Suprapubic skin (tissue), 4 donors: ENCODE measurements at regions not wholly inside any gene's neighbourhood (a gene's known extent, or its start where the extent isn't known, plus 50 kb on each side); places are given as distances from the start of the nearest gene placed in this dataset.

Source experiments
- DNase-seq, 2 donors: peaks; one replicate each; pipeline ENCODE4 v3.0.0-alpha.2; 2019; ENCODE audit warnings: low spot score in 2 of 2
- H3K27ac ChIP-seq: fragments of 200-600 bp; sonication (generic); one replicate; pipeline ENCODE4 v1.5.1; 2019
- H3K27me3 ChIP-seq: fragments of 200-600 bp; sonication (generic); one replicate; pipeline ENCODE4 v1.5.1; 2019
- H3K36me3 ChIP-seq: fragments of 200-600 bp; sonication (generic); one replicate; pipeline ENCODE4 v1.5.1; 2019
- H3K4me1 ChIP-seq: fragments of 200-600 bp; sonication (generic); one replicate; pipeline ENCODE4 v1.5.1; 2019
- H3K4me3 ChIP-seq: fragments of 200-600 bp; sonication (generic); one replicate; pipeline ENCODE4 v1.5.1; 2019; ENCODE audit warnings: mild to moderate bottlenecking
- H3K9me3 ChIP-seq: fragments of 200-600 bp; sonication (generic); one replicate; pipeline ENCODE4 v1.5.1; 2019
- CTCF ChIP-seq, 2 donors: fragments of 200-600 bp in 1 of 2; fragments of 450-650 bp in 1 of 2; sonication (generic) in 1 of 2; IDR thresholded peaks; one replicate each; pipeline ENCODE4 v1.5.1; 2016 to 2019; ENCODE audit warnings: antibody characterized with exemption in 2 of 2, mild to moderate bottlenecking in 1 of 2, moderate library complexity in 1 of 2
- EP300 ChIP-seq: sonication (generic); formaldehyde crosslinking; IDR thresholded peaks from one replicate; pipeline ENCODE4 v1.6.1; 2017; ENCODE audit warnings: antibody characterized with exemption
- POLR2A ChIP-seq, 2 donors: fragments of 450-650 bp; IDR thresholded peaks; one replicate each; pipeline ENCODE4 v1.6.1; 2017; ENCODE audit warnings: antibody characterized with exemption in 2 of 2, mild to moderate bottlenecking in 2 of 2, moderate library complexity in 2 of 2
- POLR2AphosphoS5 ChIP-seq, 3 donors: sonication (generic); formaldehyde crosslinking; IDR thresholded peaks; one replicate each; pipeline ENCODE4 v1.6.1; 2017; ENCODE audit warnings: antibody characterized with exemption in 3 of 3
- WGBS: methylation state at CpG from one replicate; pipeline ENCODE4 v1.1.5; 2018; 5-methylcytosine and 5-hydroxymethylcytosine counted together

- H3K36me3 ChIP-seq = no peaks in the 10 kb centered on the region
- no peaks in the 10 kb centered on the region for H3K4me1 ChIP-seq
- no peak for TF ChIP-seq POLR2A (IDR thresholded peaks at IDR 0.05)
- TF ChIP-seq POLR2AphosphoS5 (IDR thresholded peaks at IDR 0.05) = no peak
- TF ChIP-seq EP300 = no peak
- TF ChIP-seq CTCF (IDR thresholded peaks at IDR 0.05) = no peak
- no peaks in the 10 kb centered on the region for H3K27me3 ChIP-seq
- DNase-seq = no peak
- H3K4me3 ChIP-seq = no peak overlapping the region
- no peaks in the 10 kb centered on the region for H3K9me3 ChIP-seq
- no peak overlapping the region for H3K27ac ChIP-seq
- 83% methylated on average over 5 of the region's 5 CpGs for WGBS
Observed at GRCh38 chr12:24281341-24281740, 331.9 kb upstream of the SOX5 start.

- Histone ChIP-seq H3K36me3 (no peaks in the 10 kb centered on the region), H3K4me3 (no peak overlapping the region), H3K9me3 (no peaks in the 10 kb centered on the region), H3K27ac (no peak overlapping the region), H3K4me1 (no peaks in the 10 kb centered on the region), H3K27me3 (no peaks in the 10 kb centered on the region)
- 48% methylated on average over 6 of the region's 6 CpGs for WGBS
- TF ChIP-seq EP300 (no peak), POLR2A (IDR thresholded peaks at IDR 0.05) (no peak), POLR2AphosphoS5 (IDR thresholded peaks at IDR 0.05) (no peak), CTCF (IDR thresholded peaks at IDR 0.05) (no peak)
- no peak for DNase-seq
Observed at GRCh38 chr12:24280056-24280842, 330.8 kb upstream of the SOX5 start.

- no peak for DNase-seq
- H3K36me3 ChIP-seq = no peaks in the 10 kb centered on the region
- H3K9me3 ChIP-seq = no peaks in the 10 kb centered on the region
- H3K27ac ChIP-seq = no peak overlapping the region
- H3K27me3 ChIP-seq = no peaks in the 10 kb centered on the region
- H3K4me1 ChIP-seq = no peaks in the 10 kb centered on the region
- no peak overlapping the region for H3K4me3 ChIP-seq
- TF ChIP-seq CTCF (IDR thresholded peaks at IDR 0.05) (no peak), EP300 (no peak), POLR2A (IDR thresholded peaks at IDR 0.05) (no peak), POLR2AphosphoS5 (IDR thresholded peaks at IDR 0.05) (no peak)
Observed at GRCh38 chr12:24278832-24279231, 329.4 kb upstream of the SOX5 start.

- Histone ChIP-seq H3K27me3 (no peaks in the 10 kb centered on the region), H3K4me1 (no peaks in the 10 kb centered on the region), H3K4me3 (no peak overlapping the region), H3K36me3 (no peaks in the 10 kb centered on the region), H3K27ac (no peak overlapping the region), H3K9me3 (no peaks in the 10 kb centered on the region)
- TF ChIP-seq POLR2AphosphoS5 (IDR thresholded peaks at IDR 0.05) = no peak
- no peak for TF ChIP-seq CTCF (IDR thresholded peaks at IDR 0.05)
- no peak for TF ChIP-seq POLR2A (IDR thresholded peaks at IDR 0.05)
- TF ChIP-seq EP300 = no peak
- 81% methylated on average over 2 of the region's 2 CpGs for WGBS
- no peak for DNase-seq
Observed at GRCh38 chr12:24270965-24271364, 321.5 kb upstream of the SOX5 start.

- no peaks in the 10 kb centered on the region for H3K4me1 ChIP-seq
Observed at GRCh38 chr12:24270464-24270863, 321.0 kb upstream of the SOX5 start.

More at GRCh38 chr12:24270464-24270863, 321.0 kb upstream of the SOX5 start:
- 83% methylated on average over 1 of the region's 1 CpG for WGBS
- Histone ChIP-seq H3K9me3 (no peaks in the 10 kb centered on the region), H3K4me3 (no peak overlapping the region), H3K27ac (no peak overlapping the region), H3K27me3 (no peaks in the 10 kb centered on the region), H3K36me3 (no peaks in the 10 kb centered on the region)
- DNase-seq = no peak
- TF ChIP-seq CTCF (IDR thresholded peaks at IDR 0.05) = no peak
- TF ChIP-seq EP300 = no peak
- no peak for TF ChIP-seq POLR2AphosphoS5 (IDR thresholded peaks at IDR 0.05)
- TF ChIP-seq POLR2A (IDR thresholded peaks at IDR 0.05) = no peak
